Glutamatergic neuron (in vitro differentiated cells): ENCODE measurements at regions not wholly inside any gene's neighbourhood (a gene's known extent, or its start where the extent isn't known, plus 50 kb on each side); places are given as distances from the start of the nearest gene placed in this dataset.

Experiments used
- DNase-seq: peaks from one replicate; pipeline ENCODE4 v3.0.0; 2022
- H3K27ac Mint-ChIP-seq: one replicate; pipeline ENCODE4 v1.8.0; 2020; ENCODE audit warnings: mild to moderate bottlenecking, mixed read lengths, inconsistent platforms; ENCODE audit not compliant: unreplicated experiment
- H3K27me3 Mint-ChIP-seq: one replicate; pipeline ENCODE4 v1.8.0; 2020; ENCODE audit warnings: mild to moderate bottlenecking, moderate library complexity, mixed read lengths, inconsistent platforms; ENCODE audit not compliant: unreplicated experiment
- H3K36me3 Mint-ChIP-seq: one replicate; pipeline ENCODE4 v1.8.0; 2020; ENCODE audit warnings: mild to moderate bottlenecking, mixed read lengths, inconsistent platforms; ENCODE audit not compliant: unreplicated experiment
- H3K4me1 Mint-ChIP-seq: one replicate; pipeline ENCODE4 v1.8.0; 2020; ENCODE audit warnings: mild to moderate bottlenecking, low read depth, mixed read lengths, inconsistent platforms; ENCODE audit not compliant: unreplicated experiment
- H3K4me3 Mint-ChIP-seq: one replicate; pipeline ENCODE4 v1.8.0; 2020; ENCODE audit warnings: mild to moderate bottlenecking, mixed read lengths, inconsistent platforms; ENCODE audit not compliant: unreplicated experiment
- H3K9me3 Mint-ChIP-seq: one replicate; pipeline ENCODE4 v1.8.0; 2020; ENCODE audit warnings: mild to moderate bottlenecking, moderate library complexity, mixed read lengths, inconsistent platforms; ENCODE audit not compliant: unreplicated experiment
- CTCF ChIP-seq: fragments of 200-600 bp; sonication (generic); IDR thresholded peaks from one replicate; pipeline ENCODE4 v1.5.0; 2021; ENCODE audit not compliant: partially characterized antibody, unreplicated experiment

- Mint-ChIP-seq H3K27ac (no peak overlapping the region), H3K4me1 (no peaks in the 10 kb centered on the region), H3K9me3 (no peaks in the 10 kb centered on the region), H3K36me3 (no peaks in the 10 kb centered on the region), H3K27me3 (no peaks in the 10 kb centered on the region), H3K4me3 (no peak overlapping the region)
- TF ChIP-seq CTCF = no peak
- DNase-seq = no peak
These were observed 710.8 kb upstream of the UBE2E2 start for GRCh38 chr3:22492342-22492741.

- no peaks in the 10 kb centered on the region for H3K9me3 Mint-ChIP-seq
- TF ChIP-seq CTCF = no peak
- no peak for DNase-seq
- H3K4me3 Mint-ChIP-seq = no peak overlapping the region
- H3K4me1 Mint-ChIP-seq = no peaks in the 10 kb centered on the region
- H3K27me3 Mint-ChIP-seq = no peaks in the 10 kb centered on the region
- no peaks in the 10 kb centered on the region for H3K36me3 Mint-ChIP-seq
- no peak overlapping the region for H3K27ac Mint-ChIP-seq
These were observed 707.9 kb upstream of the UBE2E2 start for GRCh38 chr3:22495241-22495640.

GRCh38 chr3:22495791-22496190 lies 707.3 kb upstream of the UBE2E2 start:
- Mint-ChIP-seq H3K36me3 (no peaks in the 10 kb centered on the region), H3K4me1 (no peaks in the 10 kb centered on the region), H3K27ac (no peak overlapping the region), H3K27me3 (no peaks in the 10 kb centered on the region), H3K9me3 (no peaks in the 10 kb centered on the region), H3K4me3 (no peak overlapping the region)
- DNase-seq = no peak
- no peak for TF ChIP-seq CTCF

GRCh38 chr3:22496641-22497040 lies 706.5 kb upstream of the UBE2E2 start:
- H3K36me3 Mint-ChIP-seq = no peaks in the 10 kb centered on the region
- no peak for TF ChIP-seq CTCF
- no peaks in the 10 kb centered on the region for H3K4me1 Mint-ChIP-seq
- H3K27me3 Mint-ChIP-seq = no peaks in the 10 kb centered on the region
- DNase-seq = no peak
- H3K27ac Mint-ChIP-seq = no peak overlapping the region
- H3K9me3 Mint-ChIP-seq = no peaks in the 10 kb centered on the region
- no peak overlapping the region for H3K4me3 Mint-ChIP-seq

- Mint-ChIP-seq H3K27ac (no peak overlapping the region), H3K4me1 (no peaks in the 10 kb centered on the region), H3K36me3 (no peaks in the 10 kb centered on the region), H3K4me3 (no peak overlapping the region), H3K9me3 (no peaks in the 10 kb centered on the region), H3K27me3 (no peaks in the 10 kb centered on the region)
- TF ChIP-seq CTCF = no peak
- no peak for DNase-seq
These were observed 696.3 kb upstream of the UBE2E2 start for GRCh38 chr3:22506871-22507270.
